ENCODE measurements at regions not wholly inside any gene's neighbourhood (a gene's known extent, or its start where the extent isn't known, plus 50 kb on each side); places are given as distances from the start of the nearest gene placed in this dataset.
A peak's percentile ranks its signal among the peaks of the same experiment; 100 is the strongest.

- ATAC-seq (ENCODE audit: low FRiP score), result no peak
These were observed 150.9 kb upstream of the MEOX2 start for GRCh38 chr7:15837306-15837950.

DNA sequence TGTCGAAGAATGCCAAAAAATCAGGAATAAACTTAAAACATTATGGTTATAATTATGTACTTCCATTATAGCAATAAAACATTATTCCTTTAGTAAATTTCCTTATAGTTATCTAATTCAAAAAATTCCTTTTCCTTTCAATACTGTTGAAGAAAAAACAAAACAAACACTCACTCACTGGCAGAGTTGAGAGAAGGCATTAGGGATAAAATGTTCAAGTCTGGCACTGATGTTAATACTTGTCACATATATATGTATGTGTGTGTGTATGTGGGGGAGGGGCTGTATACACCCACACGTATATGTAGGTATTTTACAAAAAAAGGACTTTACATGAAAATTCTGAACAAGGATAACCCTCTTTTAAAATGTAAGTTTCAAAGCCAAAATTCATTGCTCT, 150.2 kb upstream of the MEOX2 start:
- ATAC-seq (ENCODE audit: low FRiP score) (no peak), DNase-seq (ENCODE audit: low spot score) (no peak)
- TF ChIP-seq CTCF (IDR thresholded peaks at IDR 0.05), result no peak

More at GRCh38 chr7:15837306-15837950, 150.9 kb upstream of the MEOX2 start:
- DNase-seq (ENCODE audit: low spot score), result no peak
- no peak for TF ChIP-seq CTCF (IDR thresholded peaks at IDR 0.05)

GRCh38 chr7:15836041-15836440, 149.6 kb upstream of the MEOX2 start:
- no peak for TF ChIP-seq CTCF (IDR thresholded peaks at IDR 0.05)
- ATAC-seq (ENCODE audit: low FRiP score), result no peak
- no peak for DNase-seq (ENCODE audit: low spot score)

GRCh38 chr7:15834446-15834845, 148.0 kb upstream of the MEOX2 start:
- TF ChIP-seq CTCF (IDR thresholded peaks at IDR 0.05), result no peak
- no peak for DNase-seq (ENCODE audit: low spot score)
- ATAC-seq (ENCODE audit: low FRiP score), result no peak

- TF ChIP-seq CTCF (IDR thresholded peaks at IDR 0.05), result no peak
- ATAC-seq (ENCODE audit: low FRiP score), result no peak
- no peak for DNase-seq (ENCODE audit: low spot score)
These were observed 146.5 kb upstream of the MEOX2 start for GRCh38 chr7:15832996-15833395.

- ATAC-seq (ENCODE audit: low FRiP score) (no peak), DNase-seq (ENCODE audit: low spot score) (no peak)
- no peak for TF ChIP-seq CTCF (IDR thresholded peaks at IDR 0.05)
These were observed 145.1 kb upstream of the MEOX2 start for GRCh38 chr7:15831606-15832005.

- DNase-seq (ENCODE audit: low spot score) (no peak), ATAC-seq (ENCODE audit: low FRiP score) (peak; percentile 76)
- no peak for TF ChIP-seq CTCF (IDR thresholded peaks at IDR 0.05)
These were observed 143.2 kb upstream of the MEOX2 start for GRCh38 chr7:15829691-15830090.
